ENCODE measurements at regions not wholly inside any gene's neighbourhood (a gene's known extent, or its start where the extent isn't known, plus 50 kb on each side); places are given as distances from the start of the nearest gene placed in this dataset.
"Not testable (repeated sequence)": the region's sequence is repeated elsewhere in the genome, so short reads cannot be mapped to it uniquely, and the experiment has no call there.

DNA sequence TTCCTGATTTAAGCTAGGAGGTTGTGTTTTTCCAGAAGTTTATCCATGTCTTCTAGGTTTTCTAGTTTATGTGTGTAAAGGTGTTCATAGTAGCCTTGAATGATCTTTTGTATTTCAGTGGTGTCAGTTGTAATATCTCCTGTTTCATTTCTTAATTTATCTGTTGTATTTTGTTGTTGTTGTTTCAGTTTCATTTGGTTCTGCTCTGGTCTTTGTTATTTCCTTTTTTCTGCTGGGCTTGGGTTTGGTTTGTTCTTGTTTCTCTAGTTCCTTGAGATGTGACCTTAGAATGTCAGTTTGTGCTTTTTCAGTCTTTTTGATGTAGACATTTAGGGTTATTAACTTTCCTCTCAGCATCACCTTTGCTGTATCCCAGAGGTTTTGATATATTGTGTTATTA, 62.8 kb downstream of the SCP2D1 start:
- intact Hi-C loops (cut with DNase I); DNase-seq (ENCODE audit: missing footprints); ATAC-seq: not testable (repeated sequence)

DNA sequence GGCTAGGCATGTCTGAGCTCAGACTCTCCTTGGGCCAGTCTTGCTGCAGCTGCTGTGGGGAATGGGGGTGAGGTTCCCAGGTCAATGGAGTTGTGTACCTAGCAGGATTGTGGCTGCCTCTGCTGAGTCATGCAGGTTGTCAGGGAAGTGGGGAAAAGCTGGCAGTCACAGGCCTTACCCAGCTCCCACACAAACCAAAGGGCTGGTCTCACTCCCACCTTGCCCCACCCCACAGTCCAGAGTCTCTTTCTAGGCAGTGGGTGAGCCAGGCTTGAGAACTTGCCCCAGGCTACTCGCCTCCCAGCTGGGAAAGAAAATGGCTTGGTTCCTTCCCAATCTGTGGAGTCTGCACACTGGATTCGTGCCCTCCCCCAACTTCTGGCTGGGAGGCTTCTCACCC, 65.7 kb downstream of the SCP2D1 start:
- ATAC-seq (no peak), DNase-seq (ENCODE audit: missing footprints) (no peak)

DNA sequence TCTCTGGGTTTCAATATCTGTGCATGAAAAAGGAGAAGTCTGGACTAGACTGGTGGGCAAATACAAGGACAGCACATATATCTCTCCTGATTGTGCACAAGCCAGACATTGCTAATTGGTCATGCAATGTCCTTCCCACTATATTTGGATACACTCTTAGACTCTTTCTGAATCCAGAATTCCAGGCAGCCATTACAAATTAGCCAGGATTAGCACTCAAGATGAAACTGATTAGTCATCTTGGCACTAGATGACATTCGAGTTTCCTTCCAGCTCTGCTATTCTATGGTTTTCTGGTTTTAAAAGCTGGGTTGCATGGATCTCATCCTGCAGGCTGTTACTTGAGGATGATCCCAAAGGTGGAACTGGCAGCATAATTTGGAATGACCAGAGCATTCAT, 73.2 kb downstream of the SCP2D1 start:
- DNase-seq (ENCODE audit: missing footprints) (no peak), ATAC-seq (no peak)
- intact Hi-C loops (cut with DNase I): no loop called here

More for the DNA sequence above, 65.7 kb downstream of the SCP2D1 start:
- intact Hi-C loops (cut with DNase I): no loop called here

DNA sequence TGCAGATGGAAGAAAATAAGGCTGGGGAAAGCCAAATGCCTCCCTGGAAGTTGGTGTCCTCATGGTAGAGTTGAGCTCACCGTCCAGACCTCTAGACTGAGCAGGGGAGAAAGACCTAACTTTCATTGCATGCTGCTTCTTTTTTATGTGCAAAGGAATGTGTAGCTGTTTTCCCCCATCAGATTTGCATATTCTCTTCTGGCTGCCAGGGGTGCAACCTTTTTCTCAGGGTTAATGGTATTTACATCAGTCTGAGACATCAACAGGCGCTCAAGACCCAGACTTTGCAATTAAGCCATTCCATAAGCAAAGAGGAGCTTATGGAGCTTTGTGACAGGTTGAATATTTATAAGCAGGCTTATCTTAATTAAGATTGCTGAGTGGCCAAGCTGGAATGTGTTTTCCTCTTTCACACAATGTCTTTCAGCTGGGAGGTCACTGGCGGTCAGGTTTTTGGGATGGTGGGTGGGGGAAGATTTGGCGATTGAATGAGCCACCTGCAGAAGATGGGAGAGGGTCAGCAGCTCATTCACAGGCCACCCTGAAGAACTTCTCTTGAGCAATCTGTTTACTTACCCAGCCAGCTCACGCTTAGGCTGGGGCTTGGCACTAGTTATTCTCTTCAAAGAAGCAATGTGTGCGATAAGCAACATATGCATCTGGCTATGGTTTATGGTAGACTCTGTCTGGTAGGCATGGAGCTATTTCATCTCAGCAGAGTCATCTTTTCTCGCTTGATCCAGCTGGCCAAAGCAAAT, 88.6 kb downstream of the SCP2D1 start:
- ATAC-seq: no peak
- intact Hi-C loops (cut with DNase I): loop anchor here (10.0 kb wide), 2 partner anchors 303 to 683 kb away; no protein-coding TSS in a partner anchor

GRCh38 chr20:18904192-18904591, 90.6 kb downstream of the SCP2D1 start:
- DNase-seq (ENCODE audit: missing footprints) (no peak), ATAC-seq (no peak)
- intact Hi-C loops (cut with DNase I): loop anchor here (10.0 kb wide), 2 partner anchors 301 to 681 kb away; no protein-coding TSS in a partner anchor

More for the DNA sequence above, 88.6 kb downstream of the SCP2D1 start:
- no peak for DNase-seq (ENCODE audit: missing footprints)

DNA sequence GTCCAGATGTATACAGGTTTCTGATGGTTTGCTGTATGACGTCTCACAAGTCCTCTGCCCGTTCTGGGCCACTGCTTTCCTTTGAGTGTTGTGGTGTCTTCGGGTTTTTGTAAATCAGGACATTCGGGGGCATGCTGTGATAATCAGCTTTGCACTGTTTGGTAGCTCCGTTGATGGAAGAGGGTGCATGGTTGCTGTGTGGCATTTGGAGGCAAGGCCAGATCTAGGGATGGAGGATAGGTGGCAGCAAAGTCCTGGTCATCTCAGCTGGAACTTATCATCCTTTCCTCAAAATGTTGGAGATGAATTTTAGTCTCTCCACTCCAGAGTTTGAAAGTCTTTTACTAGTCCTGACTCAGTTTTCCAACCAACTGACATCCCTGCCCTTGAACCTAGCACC, 91.0 kb downstream of the SCP2D1 start:
- ATAC-seq: no peak
- intact Hi-C loops (cut with DNase I): loop anchor here (10.0 kb wide), 2 partner anchors 300 to 680 kb away; no protein-coding TSS in a partner anchor
- DNase-seq (ENCODE audit: missing footprints): no peak

DNA sequence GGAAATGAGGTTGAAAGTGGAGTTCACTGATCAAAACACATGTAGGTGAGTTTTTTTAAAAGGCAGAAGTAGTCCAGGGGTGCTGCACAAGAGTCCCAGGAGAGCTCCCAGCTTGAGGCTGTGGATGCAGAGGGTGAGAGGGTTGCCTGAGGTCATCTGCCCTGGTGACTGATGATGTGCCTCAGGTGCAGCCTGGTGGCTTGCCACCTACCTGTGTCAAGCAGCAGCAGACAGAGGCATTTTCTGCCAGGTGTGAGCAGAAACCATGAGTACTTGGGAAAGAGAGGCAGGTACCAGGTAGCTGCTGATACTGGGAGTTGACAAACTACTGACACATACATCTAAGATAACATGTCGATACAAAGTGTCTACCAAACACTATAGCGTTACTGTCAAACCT, 92.5 kb downstream of the SCP2D1 start:
- intact Hi-C loops (cut with DNase I): loop anchor here (10.0 kb wide), 2 partner anchors 299 to 679 kb away; no protein-coding TSS in a partner anchor
- ATAC-seq: no peak
- no peak for DNase-seq (ENCODE audit: missing footprints)

DNA sequence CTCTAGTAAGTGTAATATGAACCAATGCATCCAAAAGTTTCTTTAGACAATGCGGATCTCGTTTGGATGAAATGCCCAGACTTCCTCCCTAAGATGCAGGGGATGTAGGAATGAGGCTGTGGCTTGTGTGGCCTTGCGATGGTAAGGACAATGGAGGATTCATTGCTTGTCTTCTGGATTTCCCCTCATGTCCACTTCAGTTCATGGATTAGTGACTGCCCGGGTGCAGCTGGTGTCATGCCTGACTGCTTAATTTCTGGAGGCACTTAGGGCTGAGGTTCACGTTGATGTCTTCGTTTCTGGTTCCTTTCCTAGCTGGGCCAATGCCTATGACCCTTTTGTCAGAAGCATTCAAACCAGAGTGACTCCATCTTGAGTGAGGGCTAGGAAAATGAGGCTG, 93.8 kb downstream of the SCP2D1 start:
- DNase-seq (ENCODE audit: missing footprints): no peak
- ATAC-seq: no peak
- intact Hi-C loops (cut with DNase I): loop anchor here (10.0 kb wide), 2 partner anchors 297 to 677 kb away; no protein-coding TSS in a partner anchor

DNA sequence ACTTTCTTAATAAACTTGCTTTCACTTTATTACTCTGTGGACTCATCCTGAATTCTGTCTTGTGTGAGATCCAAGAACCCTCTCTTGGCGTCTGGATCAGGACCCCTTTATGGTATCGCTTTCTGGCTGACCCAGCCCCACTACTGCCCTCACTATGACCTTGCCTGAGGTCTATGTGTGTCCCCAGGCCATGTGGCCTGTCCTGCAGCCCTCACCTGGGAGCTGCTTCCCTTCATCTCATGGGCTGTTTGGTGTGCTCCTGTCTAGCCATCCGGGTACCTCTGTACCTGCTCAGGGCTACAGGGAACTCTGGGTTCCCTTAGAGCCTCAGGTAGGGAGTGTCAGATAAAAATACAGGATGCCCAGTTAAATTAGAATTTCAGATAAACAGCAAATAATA, 94.5 kb downstream of the SCP2D1 start:
- DNase-seq (ENCODE audit: missing footprints) (no peak), ATAC-seq (no peak)
- intact Hi-C loops (cut with DNase I): loop anchor here (10.0 kb wide), 2 partner anchors 297 to 677 kb away; no protein-coding TSS in a partner anchor

DNA sequence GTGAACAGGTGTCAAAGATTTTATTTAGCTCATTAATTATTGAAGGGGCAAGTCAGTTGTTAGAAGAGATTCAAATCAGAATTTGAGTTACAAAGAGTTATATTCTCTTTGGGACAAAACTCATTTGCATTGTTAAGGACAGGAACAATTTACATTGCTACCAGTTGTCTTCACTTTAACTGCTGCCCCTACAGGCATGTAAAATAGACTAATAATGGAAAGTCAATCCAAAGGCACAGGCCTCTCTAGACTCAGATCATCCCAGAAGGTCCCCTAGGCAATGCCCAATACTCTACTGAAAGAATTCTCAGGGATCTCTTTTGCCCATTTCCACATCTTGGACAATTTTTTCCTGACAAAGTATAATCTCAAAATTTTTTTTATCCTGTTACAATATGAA, 95.7 kb downstream of the SCP2D1 start:
- DNase-seq (ENCODE audit: missing footprints): no peak
- intact Hi-C loops (cut with DNase I): loop anchor here (10.0 kb wide), 2 partner anchors 296 to 676 kb away; no protein-coding TSS in a partner anchor

DNA sequence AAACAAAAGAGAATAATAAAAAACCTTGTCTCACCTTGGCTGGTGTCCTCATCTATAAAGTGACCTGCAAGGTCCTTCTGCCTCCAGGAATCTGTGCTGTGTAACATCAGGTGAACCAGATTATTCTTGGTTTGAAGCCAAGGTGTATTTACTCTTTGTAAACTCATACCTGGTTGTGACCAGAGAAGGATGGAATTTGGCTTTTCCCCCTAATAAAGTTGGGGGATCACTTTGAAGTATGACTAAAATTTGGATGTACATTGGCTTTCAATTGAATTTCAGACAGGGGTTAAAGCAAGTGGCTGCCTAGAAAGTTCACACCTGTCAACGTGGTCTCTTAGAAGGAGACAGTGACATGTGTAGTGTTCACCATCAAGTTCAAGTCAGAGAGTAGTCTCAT, 100.1 kb downstream of the SCP2D1 start:
- no peak for ATAC-seq
- intact Hi-C loops (cut with DNase I): no loop called here
- DNase-seq (ENCODE audit: missing footprints): no peak

More for the DNA sequence above, 95.7 kb downstream of the SCP2D1 start:
- no peak for ATAC-seq

DNA sequence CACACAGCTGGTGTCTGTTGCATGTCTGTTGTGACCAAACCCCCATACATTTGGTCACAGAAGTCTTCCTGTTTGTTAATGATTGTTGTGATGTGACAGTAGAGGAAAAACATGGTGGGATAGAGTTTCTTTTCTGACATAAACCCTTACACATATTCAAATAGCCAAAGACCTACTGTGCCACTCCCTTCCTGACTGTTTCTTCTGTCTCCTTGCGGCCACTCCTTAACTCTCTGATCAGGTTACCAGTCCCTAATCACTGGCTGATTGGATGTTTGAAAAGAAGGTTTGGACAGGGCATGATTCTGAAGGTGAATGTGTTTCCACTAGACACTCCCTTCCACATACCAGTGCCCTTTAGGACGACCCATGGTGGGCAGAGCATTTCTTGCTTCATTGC, 101.2 kb downstream of the SCP2D1 start:
- intact Hi-C loops (cut with DNase I): no loop called here

DNA sequence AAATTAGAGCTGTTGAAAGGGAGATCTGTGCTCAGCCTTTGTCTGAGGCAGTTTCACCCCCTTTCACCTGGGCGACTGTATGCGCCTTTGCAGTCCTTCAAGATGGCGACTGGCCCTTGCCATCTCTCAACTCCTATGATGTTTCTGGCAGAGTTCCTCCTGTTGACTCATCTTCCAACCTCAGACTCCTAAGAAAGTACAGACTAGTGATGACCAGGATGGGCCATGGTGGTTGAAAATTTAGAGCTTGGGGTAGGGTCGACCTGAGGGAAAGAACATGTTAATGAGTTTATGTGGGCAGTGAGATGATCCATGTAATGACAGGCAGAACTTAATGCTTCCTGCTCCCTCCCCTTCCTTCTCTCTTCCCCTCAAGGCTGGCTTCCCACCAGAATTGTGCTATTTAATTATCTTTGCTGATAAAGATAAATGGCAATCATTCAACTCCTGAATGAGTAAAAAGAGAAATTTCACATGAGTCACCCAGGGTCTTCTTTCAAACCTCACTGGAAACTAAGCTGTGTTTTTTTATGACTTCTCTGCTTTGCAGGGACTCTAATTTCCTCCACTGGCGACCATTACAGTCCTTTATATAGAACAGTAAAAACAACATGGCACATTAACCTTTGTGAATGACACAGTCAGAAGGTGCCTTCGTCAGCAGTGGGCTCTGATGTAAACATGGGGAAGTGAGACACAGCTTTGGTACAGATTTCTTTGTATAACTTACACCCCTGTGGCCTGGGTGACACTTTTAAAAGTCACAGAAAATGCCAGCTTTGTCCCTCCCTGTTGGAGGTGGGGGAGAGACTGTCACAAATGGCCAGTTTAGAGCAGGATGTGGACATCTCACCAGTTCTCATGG, 103.5 kb downstream of the SCP2D1 start:
- intact Hi-C loops (cut with DNase I): no loop called here
- no peak for DNase-seq (ENCODE audit: missing footprints)
- ATAC-seq: no peak

More for the DNA sequence above, 101.2 kb downstream of the SCP2D1 start:
- ATAC-seq (no peak), DNase-seq (ENCODE audit: missing footprints) (no peak)

DNA sequence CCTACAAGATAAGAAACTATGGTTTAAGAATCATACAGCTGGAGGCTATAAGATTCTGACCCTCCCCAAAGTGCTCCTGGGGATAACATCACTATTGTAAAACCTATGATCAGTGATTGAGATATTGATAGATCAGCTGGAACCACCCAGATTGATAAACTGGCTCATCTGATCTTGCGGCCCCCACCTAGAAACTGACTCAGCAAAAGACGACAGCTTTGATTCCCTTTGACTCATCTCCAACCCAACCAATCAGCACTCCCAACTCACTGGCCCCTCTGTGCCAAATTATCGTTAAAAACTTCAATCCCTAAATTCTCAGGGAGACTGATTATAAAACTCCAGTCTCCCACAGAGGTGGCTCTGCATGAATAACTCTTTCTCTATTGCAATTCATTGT, 106.4 kb downstream of the SCP2D1 start:
- no peak for ATAC-seq
- no peak for DNase-seq (ENCODE audit: missing footprints)
- intact Hi-C loops (cut with DNase I): no loop called here

GRCh38 chr20:18921291-18921690, 107.7 kb downstream of the SCP2D1 start:
- no peak for ATAC-seq
- intact Hi-C loops (cut with DNase I): no loop called here
- DNase-seq (ENCODE audit: missing footprints): no peak

GRCh38 chr20:18922251-18922650, 108.7 kb downstream of the SCP2D1 start:
- intact Hi-C loops (cut with DNase I): no loop called here
- DNase-seq (ENCODE audit: missing footprints) (no peak), ATAC-seq (no peak)

GRCh38 chr20:18922898-18923297, 109.3 kb downstream of the SCP2D1 start:
- ATAC-seq: no peak
- no peak for DNase-seq (ENCODE audit: missing footprints)
- intact Hi-C loops (cut with DNase I): no loop called here

- ATAC-seq: no peak
These were observed 113.4 kb downstream of the SCP2D1 start for GRCh38 chr20:18926965-18927364.

DNA sequence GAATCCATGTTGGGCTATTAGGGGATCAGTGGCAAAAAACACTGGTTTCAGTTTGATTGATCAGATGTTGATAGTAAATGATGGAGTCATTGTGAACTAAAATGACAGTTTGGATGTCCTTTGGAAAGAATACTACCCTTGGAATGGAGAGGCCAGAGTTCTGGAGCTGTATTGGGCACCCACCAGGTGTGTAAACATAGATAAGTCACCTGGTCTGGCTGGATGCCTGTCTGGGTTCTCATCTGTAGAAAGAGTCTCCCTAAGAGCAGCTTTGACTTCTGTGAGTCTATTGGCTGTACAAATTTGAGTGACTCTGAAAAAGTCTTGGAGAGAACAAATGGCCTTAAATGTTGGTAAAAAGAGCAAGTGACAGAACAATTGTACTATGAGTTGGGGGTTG, 115.0 kb downstream of the SCP2D1 start:
- DNase-seq (ENCODE audit: missing footprints) (no peak), ATAC-seq (no peak)
- intact Hi-C loops (cut with DNase I): no loop called here

More at GRCh38 chr20:18926965-18927364, 113.4 kb downstream of the SCP2D1 start:
- no peak for DNase-seq (ENCODE audit: missing footprints)
- intact Hi-C loops (cut with DNase I): no loop called here

Data from Right ventricle myocardium inferior (tissue), 1 donor.